HCT116 (cell line): ENCODE measurements at regions not wholly inside any gene's neighbourhood (a gene's known extent, or its start where the extent isn't known, plus 50 kb on each side); places are given as distances from the start of the nearest gene placed in this dataset.

Source experiments
- ATAC-seq: fragments of 200-7000 bp; cut with Tn5 transposase; 2 replicates; pipeline ENCODE4 v1.9.1; 2020; ENCODE audit warnings: mild to moderate bottlenecking, moderate library complexity
- BruUV-seq: library from RNA; stranded (reverse); fragments of 400-500 nt; replicated peaks from 2 replicates; lab custom pipeline; 2021; lab: Mats Ljungman, UMichigan
- CTCF ChIA-PET: fragments of 300-600 bp; sonication (Branson Sonifier 250); formaldehyde crosslinking; loops from one replicate; lab custom pipeline; 2021; ENCODE audit warnings: antibody characterized with exemption; lab: Charles Lee
- POLR2A ChIA-PET: fragments of 300-600, 350-600 bp; sonication (Branson Sonifier 250); formaldehyde crosslinking; loops from one replicate; lab custom pipeline; 2021; ENCODE audit warnings: antibody characterized with exemption; lab: Charles Lee
- RAD21 ChIA-PET, 2 experiments: fragments of 300-600 bp; sonication (Branson Sonifier 250); formaldehyde crosslinking; loops; one replicate each; lab custom pipeline; 2023; ENCODE audit warnings: low total read pairs in 2 of 2; ENCODE audit not compliant: uncharacterized antibody in 2 of 2, unreplicated experiment in 2 of 2, low non-redundant PET in 1 of 2; lab: Charles Lee
- DNase-seq: peaks from one replicate; pipeline ENCODE4 v3.0.0-alpha.2; 2010; ENCODE audit warnings: low read depth, low spot score
- H2AFZ ChIP-seq: fragments of 200-600 bp; shearing (Covaris generic), sonication (generic); 2 replicates; pipeline ENCODE4 v1.6.1; 2017; ENCODE audit warnings: low read depth, mixed run types, mixed read lengths, antibody characterized with exemption, low read length; ENCODE audit not compliant: poor library complexity, severe bottlenecking
- H3K27ac ChIP-seq: 2 replicates; pipeline ENCODE4 v1.5.1; 2012; ENCODE audit warnings: low read depth, low read length
- H3K27me3 ChIP-seq: fragments of 200-600 bp; sonication (generic); 2 replicates; pipeline ENCODE4 v1.6.1; 2016; ENCODE audit warnings: mixed run types, low read length, mixed read lengths; ENCODE audit not compliant: insufficient read depth
- H3K36me3 ChIP-seq, 2 experiments: fragments of 200-500 bp in 1 of 2; fragments of 200-600 bp in 1 of 2; sonication (Bioruptor generic) in 1 of 2; sonication (generic) in 1 of 2; 2 replicates each; pipeline versions ENCODE4 v1.5.1 to v1.6.1; 2014 to 2016; ENCODE audit warnings: low read length in 2 of 2, inconsistent platforms in 1 of 2, mixed read lengths in 1 of 2, mixed run types in 1 of 2; ENCODE audit not compliant: insufficient read depth in 2 of 2, control insufficient read depth in 1 of 2
- H3K4me1 ChIP-seq, 2 experiments: fragments of 200-600 bp in 1 of 2; sonication (generic) in 1 of 2; 2 replicates each; pipeline versions ENCODE4 v1.5.1 to v1.6.1; 2012 to 2017; ENCODE audit warnings: low read length in 2 of 2, inconsistent platforms in 1 of 2, mild to moderate bottlenecking in 1 of 2, mixed read lengths in 1 of 2, mixed run types in 1 of 2, moderate library complexity in 1 of 2; ENCODE audit not compliant: insufficient read depth in 2 of 2, control insufficient read depth in 1 of 2
- H3K4me2 ChIP-seq: fragments of 200-600 bp; sonication (generic); 2 replicates; pipeline ENCODE4 v1.6.1; 2017; ENCODE audit warnings: mixed run types, low read length, mixed read lengths
- H3K4me3 ChIP-seq, 2 experiments: fragments of 200-600 bp in 1 of 2; sonication (generic) in 1 of 2; replicated peaks in 1 of 2; 2 replicates each; pipeline ENCODE4 v1.5.1; 2011 to 2016; ENCODE audit warnings: low read length in 2 of 2, control low read depth in 1 of 2, low read depth in 1 of 2, mild to moderate bottlenecking in 1 of 2, mixed read lengths in 1 of 2, mixed run types in 1 of 2
- H3K79me2 ChIP-seq: fragments of 200-600 bp; sonication (generic); 2 replicates; pipeline ENCODE4 v1.6.1; 2017; ENCODE audit warnings: mild to moderate bottlenecking, mixed run types, low read length, moderate library complexity, mixed read lengths; ENCODE audit not compliant: insufficient read depth
- H3K9ac ChIP-seq: fragments of 200-600 bp; sonication (generic); 2 replicates; pipeline ENCODE4 v1.6.1; 2016; ENCODE audit warnings: low read length, mixed read lengths
- H3K9me2 ChIP-seq: fragments of 200-600 bp; sonication (generic), shearing (Covaris generic); 2 replicates; pipeline ENCODE4 v1.6.1; 2017; ENCODE audit warnings: mixed run types, mild to moderate bottlenecking, moderate library complexity; ENCODE audit not compliant: insufficient read depth
- H3K9me3 ChIP-seq, 2 experiments: fragments of 200-500 bp in 1 of 2; fragments of 200-600 bp in 1 of 2; sonication (Bioruptor generic) in 1 of 2; sonication (generic) in 1 of 2; 2 replicates each; pipeline ENCODE4 v1.6.1; 2014 to 2017; ENCODE audit warnings: low read length in 2 of 2, mixed read lengths in 2 of 2, inconsistent platforms in 1 of 2, low read depth in 1 of 2, mild to moderate bottlenecking in 1 of 2, mixed run types in 1 of 2, moderate library complexity in 1 of 2; ENCODE audit not compliant: control insufficient read depth in 1 of 2, insufficient read depth in 1 of 2
- H4K20me1 ChIP-seq: fragments of 200-600 bp; sonication (generic), shearing (Covaris generic); 2 replicates; pipeline ENCODE4 v1.6.1; 2017; ENCODE audit warnings: mixed run types, mild to moderate bottlenecking, moderate library complexity; ENCODE audit not compliant: insufficient read depth
- CEBPB ChIP-seq: IDR thresholded peaks from 2 replicates; pipeline ENCODE4 v1.6.1; 2012; ENCODE audit warnings: low read depth
- EZH2 ChIP-seq: fragments of 200-600 bp; sonication (generic); IDR thresholded peaks from 2 replicates; pipeline ENCODE4 v1.6.1; 2017; ENCODE audit warnings: antibody characterized with exemption, mixed run types
- FOSL1 ChIP-seq: IDR thresholded peaks from 2 replicates; pipeline ENCODE4 v1.6.1; 2012; ENCODE audit warnings: low read depth
- JUND ChIP-seq: IDR thresholded peaks from 2 replicates; pipeline ENCODE4 v1.6.1; 2012
- POLR2A ChIP-seq: IDR thresholded peaks from 2 replicates; pipeline ENCODE4 v1.7.0; 2011; ENCODE audit warnings: borderline replicate concordance; ENCODE audit not compliant: insufficient read depth, insufficient read length; ENCODE audit errors: extremely low read depth
- POLR2AphosphoS5 ChIP-seq: IDR thresholded peaks from 2 replicates; pipeline ENCODE4 v1.6.1; 2011; ENCODE audit warnings: mild to moderate bottlenecking, low read depth, low read length, moderate library complexity
- RAD21 ChIP-seq: IDR thresholded peaks from 2 replicates; pipeline ENCODE4 v1.6.1; 2012; ENCODE audit warnings: low read depth, mild to moderate bottlenecking
- SRF ChIP-seq: IDR thresholded peaks from 2 replicates; pipeline ENCODE4 v1.6.1; 2012; ENCODE audit warnings: low read depth
- TCF7L2 ChIP-seq: IDR thresholded peaks from 2 replicates; pipeline ENCODE4 v1.7.0; 2011; ENCODE audit warnings: borderline replicate concordance, inconsistent platforms; ENCODE audit not compliant: insufficient read depth, insufficient read length; ENCODE audit errors: extremely low read depth
- YY1 ChIP-seq: IDR thresholded peaks from 2 replicates; pipeline ENCODE4 v1.6.1; 2011; ENCODE audit warnings: low read length, low read depth, moderate library complexity, mild to moderate bottlenecking; ENCODE audit not compliant: insufficient replicate concordance; ENCODE audit errors: extremely low read depth
- intact Hi-C: fragments of 100-400 bp; cut with micrococcal nuclease; formaldehyde crosslinking; loops from 2 replicates; pipeline ENCODE4 v1.10.0; 2022
- TF ChIP-seq, protein P1 (sequence below): IDR thresholded peaks from 2 replicates; pipeline ENCODE4 v1.6.1; 2012; ENCODE audit warnings: low read depth
- TF ChIP-seq, protein P2 (sequence below), 3 experiments: fragments of 200-600 bp in 1 of 3; sonication (generic) in 1 of 3; IDR thresholded peaks in 2 of 3; conservative IDR thresholded peaks in 1 of 3; 2 replicates each; pipeline ENCODE4 v1.5.1; 2012 to 2017; ENCODE audit warnings: low read depth in 2 of 3, low read length in 2 of 3, antibody characterized with exemption in 1 of 3, borderline replicate concordance in 1 of 3, control low read depth in 1 of 3, mild to moderate bottlenecking in 1 of 3, mixed read lengths in 1 of 3, mixed run types in 1 of 3, moderate library complexity in 1 of 3; ENCODE audit not compliant: insufficient read depth in 1 of 3
- TF ChIP-seq, protein P3 (sequence below): IDR thresholded peaks from 2 replicates; pipeline ENCODE4 v1.6.1; 2012
- TF ChIP-seq, protein P4 (sequence below): IDR thresholded peaks from 2 replicates; pipeline ENCODE4 v1.6.1; 2011; ENCODE audit warnings: mild to moderate bottlenecking, low read length, moderate library complexity; ENCODE audit not compliant: insufficient replicate concordance; ENCODE audit errors: extremely low read depth

DNA sequence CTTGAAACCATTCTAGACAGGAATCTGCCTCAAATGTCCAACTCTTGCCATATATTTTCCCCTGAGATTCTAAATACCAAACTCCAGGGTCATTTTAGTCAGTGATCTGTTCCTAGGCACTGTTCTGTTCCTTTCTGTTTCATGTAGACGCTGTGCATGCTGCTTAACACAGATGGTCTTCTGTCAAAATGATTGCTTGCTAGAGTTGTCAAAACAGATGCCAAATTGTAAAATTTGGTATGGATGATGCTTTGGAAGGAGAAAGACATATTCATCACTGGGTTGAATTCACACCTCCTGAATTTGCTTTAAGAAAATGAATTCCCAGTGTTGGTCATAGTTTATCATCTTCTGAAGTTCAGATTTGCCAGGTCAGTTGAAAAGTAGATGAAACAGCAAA lies 425.9 kb downstream of the ETS1 start:
- 0 out of 2 replicates have a peak, but pooled peaks cover 12% of the 10 kb centered on the region for H3K27me3 ChIP-seq
- intact Hi-C loops: no loop called here
- TF ChIP-seq YY1: no peak
- TF ChIP-seq, protein P1, sequence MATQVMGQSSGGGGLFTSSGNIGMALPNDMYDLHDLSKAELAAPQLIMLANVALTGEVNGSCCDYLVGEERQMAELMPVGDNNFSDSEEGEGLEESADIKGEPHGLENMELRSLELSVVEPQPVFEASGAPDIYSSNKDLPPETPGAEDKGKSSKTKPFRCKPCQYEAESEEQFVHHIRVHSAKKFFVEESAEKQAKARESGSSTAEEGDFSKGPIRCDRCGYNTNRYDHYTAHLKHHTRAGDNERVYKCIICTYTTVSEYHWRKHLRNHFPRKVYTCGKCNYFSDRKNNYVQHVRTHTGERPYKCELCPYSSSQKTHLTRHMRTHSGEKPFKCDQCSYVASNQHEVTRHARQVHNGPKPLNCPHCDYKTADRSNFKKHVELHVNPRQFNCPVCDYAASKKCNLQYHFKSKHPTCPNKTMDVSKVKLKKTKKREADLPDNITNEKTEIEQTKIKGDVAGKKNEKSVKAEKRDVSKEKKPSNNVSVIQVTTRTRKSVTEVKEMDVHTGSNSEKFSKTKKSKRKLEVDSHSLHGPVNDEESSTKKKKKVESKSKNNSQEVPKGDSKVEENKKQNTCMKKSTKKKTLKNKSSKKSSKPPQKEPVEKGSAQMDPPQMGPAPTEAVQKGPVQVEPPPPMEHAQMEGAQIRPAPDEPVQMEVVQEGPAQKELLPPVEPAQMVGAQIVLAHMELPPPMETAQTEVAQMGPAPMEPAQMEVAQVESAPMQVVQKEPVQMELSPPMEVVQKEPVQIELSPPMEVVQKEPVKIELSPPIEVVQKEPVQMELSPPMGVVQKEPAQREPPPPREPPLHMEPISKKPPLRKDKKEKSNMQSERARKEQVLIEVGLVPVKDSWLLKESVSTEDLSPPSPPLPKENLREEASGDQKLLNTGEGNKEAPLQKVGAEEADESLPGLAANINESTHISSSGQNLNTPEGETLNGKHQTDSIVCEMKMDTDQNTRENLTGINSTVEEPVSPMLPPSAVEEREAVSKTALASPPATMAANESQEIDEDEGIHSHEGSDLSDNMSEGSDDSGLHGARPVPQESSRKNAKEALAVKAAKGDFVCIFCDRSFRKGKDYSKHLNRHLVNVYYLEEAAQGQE: no peak
- no peak for TF ChIP-seq POLR2A
- TF ChIP-seq, protein P2, sequence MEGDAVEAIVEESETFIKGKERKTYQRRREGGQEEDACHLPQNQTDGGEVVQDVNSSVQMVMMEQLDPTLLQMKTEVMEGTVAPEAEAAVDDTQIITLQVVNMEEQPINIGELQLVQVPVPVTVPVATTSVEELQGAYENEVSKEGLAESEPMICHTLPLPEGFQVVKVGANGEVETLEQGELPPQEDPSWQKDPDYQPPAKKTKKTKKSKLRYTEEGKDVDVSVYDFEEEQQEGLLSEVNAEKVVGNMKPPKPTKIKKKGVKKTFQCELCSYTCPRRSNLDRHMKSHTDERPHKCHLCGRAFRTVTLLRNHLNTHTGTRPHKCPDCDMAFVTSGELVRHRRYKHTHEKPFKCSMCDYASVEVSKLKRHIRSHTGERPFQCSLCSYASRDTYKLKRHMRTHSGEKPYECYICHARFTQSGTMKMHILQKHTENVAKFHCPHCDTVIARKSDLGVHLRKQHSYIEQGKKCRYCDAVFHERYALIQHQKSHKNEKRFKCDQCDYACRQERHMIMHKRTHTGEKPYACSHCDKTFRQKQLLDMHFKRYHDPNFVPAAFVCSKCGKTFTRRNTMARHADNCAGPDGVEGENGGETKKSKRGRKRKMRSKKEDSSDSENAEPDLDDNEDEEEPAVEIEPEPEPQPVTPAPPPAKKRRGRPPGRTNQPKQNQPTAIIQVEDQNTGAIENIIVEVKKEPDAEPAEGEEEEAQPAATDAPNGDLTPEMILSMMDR (IDR thresholded peaks at IDR 0.05 in 2 of 3, conservative IDR thresholded peaks at IDR 0.05 in 1 of 3; ENCODE audit: borderline replicate concordance in 1 of 3, insufficient read depth in 1 of 3, low read depth in 2 of 3, low read length in 2 of 3): no peak
- no peak for TF ChIP-seq EZH2
- no peak for TF ChIP-seq JUND
- no peak for TF ChIP-seq TCF7L2
- TF ChIP-seq POLR2AphosphoS5: no peak
- TF ChIP-seq RAD21: no peak
- TF ChIP-seq CEBPB: no peak
- TF ChIP-seq, protein P3, sequence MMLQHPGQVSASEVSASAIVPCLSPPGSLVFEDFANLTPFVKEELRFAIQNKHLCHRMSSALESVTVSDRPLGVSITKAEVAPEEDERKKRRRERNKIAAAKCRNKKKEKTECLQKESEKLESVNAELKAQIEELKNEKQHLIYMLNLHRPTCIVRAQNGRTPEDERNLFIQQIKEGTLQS: no peak
- no peak for TF ChIP-seq SRF
- TF ChIP-seq, protein P4, sequence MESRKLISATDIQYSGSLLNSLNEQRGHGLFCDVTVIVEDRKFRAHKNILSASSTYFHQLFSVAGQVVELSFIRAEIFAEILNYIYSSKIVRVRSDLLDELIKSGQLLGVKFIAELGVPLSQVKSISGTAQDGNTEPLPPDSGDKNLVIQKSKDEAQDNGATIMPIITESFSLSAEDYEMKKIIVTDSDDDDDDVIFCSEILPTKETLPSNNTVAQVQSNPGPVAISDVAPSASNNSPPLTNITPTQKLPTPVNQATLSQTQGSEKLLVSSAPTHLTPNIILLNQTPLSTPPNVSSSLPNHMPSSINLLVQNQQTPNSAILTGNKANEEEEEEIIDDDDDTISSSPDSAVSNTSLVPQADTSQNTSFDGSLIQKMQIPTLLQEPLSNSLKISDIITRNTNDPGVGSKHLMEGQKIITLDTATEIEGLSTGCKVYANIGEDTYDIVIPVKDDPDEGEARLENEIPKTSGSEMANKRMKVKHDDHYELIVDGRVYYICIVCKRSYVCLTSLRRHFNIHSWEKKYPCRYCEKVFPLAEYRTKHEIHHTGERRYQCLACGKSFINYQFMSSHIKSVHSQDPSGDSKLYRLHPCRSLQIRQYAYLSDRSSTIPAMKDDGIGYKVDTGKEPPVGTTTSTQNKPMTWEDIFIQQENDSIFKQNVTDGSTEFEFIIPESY: no peak
- TF ChIP-seq FOSL1: no peak
- no peak overlapping the region for H2AFZ ChIP-seq
- no peak overlapping the region for H3K4me3 ChIP-seq
- no peaks in the 10 kb centered on the region for H3K9me2 ChIP-seq
- ChIA-PET CTCF (no interaction called here), POLR2A (no interaction called here), RAD21 (no interaction called here)
- H3K4me1 ChIP-seq: no peaks in the 10 kb centered on the region; a peak in 1 of 4 replicates
- H4K20me1 ChIP-seq: no peaks in the 10 kb centered on the region
- no peaks in the 10 kb centered on the region for H3K36me3 ChIP-seq
- H3K9me3 ChIP-seq: no peaks in the 10 kb centered on the region
- H3K4me2 ChIP-seq: no peak overlapping the region
- BruUV-seq: no TSS peak
- H3K9ac ChIP-seq: no peak overlapping the region
- ATAC-seq (no peak), DNase-seq (no peak)
- H3K79me2 ChIP-seq: no peaks in the 10 kb centered on the region
- H3K27ac ChIP-seq: no peak overlapping the region
